ENCODE measurements at regions not wholly inside any gene's neighbourhood (a gene's known extent, or its start where the extent isn't known, plus 50 kb on each side); places are given as distances from the start of the nearest gene placed in this dataset.

GRCh38 chr22:48253136-48253535, 1490.7 kb downstream of the TBC1D22A start:
- no peak for DNase-seq (ENCODE audit: low read depth)

- no peak for DNase-seq (ENCODE audit: low read depth)
Measured at GRCh38 chr22:48251629-48252028, 1489.2 kb downstream of the TBC1D22A start.

GRCh38 chr22:48250937-48251530, 1488.6 kb downstream of the TBC1D22A start:
- DNase-seq (ENCODE audit: low read depth) = no peak

- no peak for DNase-seq (ENCODE audit: low read depth)
Measured at GRCh38 chr22:48250286-48250895, 1487.9 kb downstream of the TBC1D22A start.

- no peak for DNase-seq (ENCODE audit: low read depth)
Measured at GRCh38 chr22:48249713-48250268, 1487.3 kb downstream of the TBC1D22A start.

- DNase-seq (ENCODE audit: low read depth) = no peak
Measured at GRCh38 chr22:48248901-48249455, 1486.5 kb downstream of the TBC1D22A start.

- DNase-seq (ENCODE audit: low read depth) = no peak
Measured at GRCh38 chr22:48247829-48248228, 1485.4 kb downstream of the TBC1D22A start.

GRCh38 chr22:48245196-48245485, 1482.7 kb downstream of the TBC1D22A start:
- no peak for DNase-seq (ENCODE audit: low read depth)

GRCh38 chr22:48244388-48245195, 1482.1 kb downstream of the TBC1D22A start:
- no peak for DNase-seq (ENCODE audit: low read depth)

- no peak for DNase-seq (ENCODE audit: low read depth)
Measured at GRCh38 chr22:48242461-48242864, 1480.0 kb downstream of the TBC1D22A start.

- no peak for DNase-seq (ENCODE audit: low read depth)
Measured at GRCh38 chr22:48241658-48242057, 1479.2 kb downstream of the TBC1D22A start.

GRCh38 chr22:48240935-48241230, 1478.4 kb downstream of the TBC1D22A start:
- no peak for DNase-seq (ENCODE audit: low read depth)

- no peak for DNase-seq (ENCODE audit: low read depth)
Measured at GRCh38 chr22:48240148-48240934, 1477.9 kb downstream of the TBC1D22A start.

GRCh38 chr22:48239461-48240147, 1477.2 kb downstream of the TBC1D22A start:
- DNase-seq (ENCODE audit: low read depth) = no peak

GRCh38 chr22:48238966-48239365, 1476.5 kb downstream of the TBC1D22A start:
- no peak for DNase-seq (ENCODE audit: low read depth)

- no peak for DNase-seq (ENCODE audit: low read depth)
Measured at GRCh38 chr22:48238284-48238915, 1476.0 kb downstream of the TBC1D22A start.

GRCh38 chr22:48237466-48238283, 1475.2 kb downstream of the TBC1D22A start:
- no peak for DNase-seq (ENCODE audit: low read depth)

- no peak for DNase-seq (ENCODE audit: low read depth)
Measured at GRCh38 chr22:48236261-48236660, 1473.8 kb downstream of the TBC1D22A start.

- no peak for DNase-seq (ENCODE audit: low read depth)
Measured at GRCh38 chr22:48235744-48236143, 1473.3 kb downstream of the TBC1D22A start.

GRCh38 chr22:48234011-48234410, 1471.6 kb downstream of the TBC1D22A start:
- DNase-seq (ENCODE audit: low read depth) = no peak
